PC-3 (cell line): ENCODE measurements at regions not wholly inside any gene's neighbourhood (a gene's known extent, or its start where the extent isn't known, plus 50 kb on each side); places are given as distances from the start of the nearest gene placed in this dataset.

ENCODE experiments used
- CTCF ChIP-seq: fragments of 300-600 bp; sonication (generic); conservative IDR thresholded peaks from 2 replicates; pipeline ENCODE4 v1.5.1; 2017; ENCODE audit warnings: antibody characterized with exemption, low read depth, mild to moderate bottlenecking, low read length
- EZH2 ChIP-seq: fragments of 300-600 bp; sonication (generic); IDR thresholded peaks from one replicate; pipeline ENCODE4 v1.6.1; 2017; ENCODE audit warnings: antibody characterized with exemption, mild to moderate bottlenecking, low read length; ENCODE audit not compliant: unreplicated experiment

DNA sequence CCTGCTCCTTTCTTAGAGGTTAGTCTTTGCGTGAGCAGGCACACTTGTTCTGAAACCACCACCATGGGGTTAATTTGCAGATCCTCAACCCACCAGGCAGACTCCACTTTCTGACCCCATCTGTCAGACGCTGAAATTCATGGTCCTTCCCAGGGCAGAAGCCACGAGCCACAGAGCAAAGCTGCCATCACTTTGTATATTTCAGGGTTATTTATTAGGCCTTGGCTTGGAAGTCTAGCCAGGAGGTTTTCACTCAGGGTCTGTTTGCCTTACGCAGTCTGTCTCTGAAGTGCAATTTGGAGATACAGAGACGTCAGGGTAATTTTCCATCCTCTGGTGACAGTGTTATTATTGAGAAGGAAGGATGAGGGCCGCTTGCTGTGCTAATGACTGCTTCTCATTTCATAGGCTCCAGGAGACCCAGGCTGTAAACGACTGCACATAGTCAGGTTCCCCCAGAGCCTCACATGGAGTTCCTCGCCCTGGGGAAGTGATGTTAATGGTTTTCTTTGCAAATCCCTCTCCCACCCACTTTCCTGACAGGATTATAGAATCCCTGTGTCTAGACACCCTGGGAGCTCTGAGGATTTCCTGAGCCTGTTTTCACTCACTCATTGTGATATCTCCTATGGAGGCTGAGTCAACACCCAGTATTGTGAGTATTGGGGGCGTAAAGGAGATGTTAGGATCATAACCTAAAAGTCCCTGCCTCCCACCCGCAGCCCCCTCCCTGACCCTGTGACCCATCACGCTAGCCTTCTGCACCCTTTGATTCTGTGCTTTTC, 269.0 kb downstream of the ABCC12 start:
- TF ChIP-seq CTCF: no peak
- TF ChIP-seq EZH2: no peak
